ENCODE measurements at regions not wholly inside any gene's neighbourhood (a gene's known extent, or its start where the extent isn't known, plus 50 kb on each side); places are given as distances from the start of the nearest gene placed in this dataset.

GRCh38 chr2:239776436-239777005 is 248.6 kb downstream of the NDUFA10 start:
- no peak for DNase-seq

DNA sequence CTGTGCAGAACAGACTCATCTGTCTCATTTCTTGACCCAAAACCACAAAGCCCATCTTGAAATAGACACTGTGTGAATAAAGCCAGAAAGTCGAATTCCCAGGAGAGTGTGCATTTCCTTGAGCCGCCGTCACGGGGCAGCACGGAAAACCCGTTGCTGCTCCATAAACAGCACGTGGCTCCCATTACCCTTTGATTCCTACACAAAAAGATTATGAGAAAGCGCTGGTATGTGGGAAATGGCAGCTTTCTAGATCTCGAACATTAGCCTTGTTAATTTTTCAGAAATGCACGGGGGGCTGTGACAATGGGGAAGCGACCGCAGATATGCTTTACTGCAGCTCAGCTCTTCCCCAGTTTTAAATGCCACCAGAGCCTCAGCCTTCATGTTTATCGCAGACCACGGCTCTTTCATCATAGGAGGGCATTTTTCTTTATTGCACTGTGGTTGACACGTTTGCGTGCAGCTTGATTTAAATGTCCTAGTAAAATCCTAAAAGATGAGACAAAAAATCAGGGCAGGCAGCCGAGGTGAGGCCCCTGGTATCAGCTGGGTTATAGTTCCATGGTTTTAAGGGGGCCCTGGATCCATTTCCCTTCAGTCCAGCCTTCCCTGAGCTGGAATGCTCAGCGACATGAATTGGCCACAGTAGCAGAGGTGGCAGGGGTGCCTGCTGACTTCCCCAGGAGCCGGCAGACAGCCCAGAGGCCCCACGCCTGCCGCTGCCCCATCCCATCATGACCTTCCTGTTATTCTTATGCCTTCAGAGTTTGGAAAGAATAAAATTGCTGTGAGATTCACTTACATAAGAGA is 249.3 kb downstream of the NDUFA10 start:
- DNase-seq: no peak

GRCh38 chr2:239774933-239775622 is 250.1 kb downstream of the NDUFA10 start:
- DNase-seq: no peak

DNA sequence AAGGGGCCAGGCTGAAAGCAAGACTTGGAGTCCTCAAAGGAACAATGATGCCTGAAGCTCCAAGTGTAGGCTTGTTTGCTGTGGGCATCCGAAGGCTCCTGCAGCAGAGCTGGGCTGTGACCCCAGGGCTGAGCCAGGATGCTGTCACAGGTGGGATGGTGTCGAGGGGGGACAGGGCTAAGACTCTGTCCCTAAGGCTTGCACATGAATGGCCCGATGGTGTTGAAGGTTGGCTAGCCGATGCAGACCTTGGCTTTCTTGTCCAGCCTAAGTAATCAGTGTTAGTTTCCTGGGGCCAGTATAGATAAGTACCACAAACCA is 251.0 kb downstream of the NDUFA10 start:
- DNase-seq: no peak

DNA sequence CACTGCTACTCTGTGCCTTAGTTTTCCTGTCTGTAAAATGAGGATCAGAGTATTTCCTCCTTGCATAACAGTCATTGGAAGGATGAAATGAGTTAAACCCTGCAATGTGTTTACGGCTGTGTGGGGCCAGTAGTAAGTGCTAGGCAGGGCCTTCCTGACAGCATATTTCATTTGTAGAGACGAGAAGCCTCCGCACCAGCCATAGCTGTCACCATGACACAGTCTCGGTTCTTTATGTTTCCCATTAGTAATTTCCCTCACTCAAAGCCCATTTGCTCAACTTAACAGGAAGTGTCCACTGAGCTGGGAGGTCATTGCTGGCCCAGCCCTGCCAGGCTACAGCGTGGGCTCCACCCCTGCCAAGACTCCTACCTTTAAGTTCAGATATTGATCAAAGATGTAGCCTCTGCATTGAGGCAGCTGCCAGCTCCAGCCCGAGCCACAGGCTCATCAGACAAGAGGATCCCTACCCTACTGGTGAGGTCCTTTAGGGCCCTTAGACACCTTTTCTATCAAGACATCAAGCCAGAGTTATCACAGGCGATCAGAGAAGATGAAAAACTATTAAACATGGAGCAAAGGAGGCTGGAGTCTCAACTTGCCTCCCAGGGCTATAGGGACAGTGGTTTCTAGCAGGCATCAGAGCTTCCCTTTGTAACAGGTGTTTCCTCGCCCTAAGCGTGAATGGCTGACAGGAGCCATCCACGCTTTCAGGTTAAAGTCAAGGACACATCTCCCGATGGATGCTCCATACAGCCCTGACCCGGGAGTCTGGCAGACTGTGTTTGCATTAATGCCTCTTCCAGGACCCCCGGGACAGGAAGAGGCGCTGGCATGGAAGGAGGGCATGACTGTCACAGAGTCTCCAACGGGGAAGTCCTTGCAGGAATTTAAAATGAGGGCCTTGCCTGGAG is 251.7 kb downstream of the NDUFA10 start:
- DNase-seq: no peak

GRCh38 chr2:239772721-239773120 is 252.4 kb downstream of the NDUFA10 start:
- no peak for DNase-seq

GRCh38 chr2:239770246-239770639 is 254.9 kb downstream of the NDUFA10 start:
- no peak for DNase-seq

DNA sequence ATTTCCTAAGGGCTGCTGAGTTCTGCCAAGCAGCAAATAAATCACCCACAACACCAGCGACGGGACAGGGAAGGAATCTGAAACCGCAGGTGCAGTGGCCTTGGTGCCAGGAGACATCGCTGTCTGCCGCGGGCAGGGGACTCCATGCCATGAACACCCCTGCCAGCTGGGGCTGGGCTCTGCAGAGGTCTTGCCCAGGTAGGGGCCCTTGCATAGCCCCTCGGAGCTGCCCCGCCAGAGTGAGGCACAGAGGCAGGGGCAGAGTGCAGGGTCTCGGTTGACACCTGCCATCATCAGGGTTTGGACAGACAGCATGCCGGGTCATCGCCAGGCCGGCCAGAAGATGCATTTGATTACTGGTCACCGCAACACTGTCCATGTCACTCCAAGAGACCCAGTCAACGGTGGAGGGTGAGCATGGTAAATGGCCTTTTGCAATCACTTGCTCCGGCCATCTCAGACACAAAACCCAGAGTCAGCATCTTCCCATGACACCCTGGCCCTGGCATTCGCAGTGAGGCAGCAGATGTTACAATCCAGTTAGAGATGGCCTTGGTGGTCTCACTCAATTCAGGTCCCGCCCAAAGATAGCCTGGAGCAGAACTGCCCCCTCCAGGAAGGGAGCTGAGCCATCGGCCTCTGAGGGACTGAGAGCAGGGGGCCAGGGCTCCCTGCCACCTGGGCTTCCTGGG is 255.4 kb downstream of the NDUFA10 start:
- peak; percentile 34 for DNase-seq

DNA sequence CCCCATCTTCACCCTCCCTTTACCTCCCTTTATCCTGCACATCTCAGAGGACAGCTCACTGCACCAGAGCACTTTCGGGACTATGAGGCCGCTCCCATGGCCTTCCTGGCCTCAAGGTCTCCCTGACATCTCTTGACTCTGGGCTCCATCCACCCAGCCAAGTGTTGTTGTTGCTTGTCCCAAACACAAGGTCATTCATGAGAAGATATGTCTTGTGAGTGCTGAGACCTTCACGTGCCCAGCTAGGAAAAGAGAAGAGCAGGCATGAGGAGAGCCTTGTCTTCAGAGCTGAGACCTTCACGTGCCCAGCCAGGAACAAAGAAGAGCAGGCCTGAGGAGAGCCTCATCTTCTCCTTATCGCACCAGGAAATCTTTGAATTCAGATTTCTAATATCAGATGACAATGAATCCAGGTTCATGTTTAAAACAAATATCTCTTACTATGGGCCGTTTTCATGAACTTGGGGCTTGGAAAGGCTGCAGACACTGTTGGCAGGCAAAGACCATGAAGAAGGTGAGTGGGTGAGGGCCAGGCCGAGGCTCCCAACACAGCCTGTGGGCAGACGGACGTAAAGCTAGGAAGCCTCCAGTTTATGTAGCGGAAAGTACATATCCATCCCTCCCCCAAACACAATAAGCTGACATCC is 256.1 kb downstream of the NDUFA10 start:
- DNase-seq: no peak

DNA sequence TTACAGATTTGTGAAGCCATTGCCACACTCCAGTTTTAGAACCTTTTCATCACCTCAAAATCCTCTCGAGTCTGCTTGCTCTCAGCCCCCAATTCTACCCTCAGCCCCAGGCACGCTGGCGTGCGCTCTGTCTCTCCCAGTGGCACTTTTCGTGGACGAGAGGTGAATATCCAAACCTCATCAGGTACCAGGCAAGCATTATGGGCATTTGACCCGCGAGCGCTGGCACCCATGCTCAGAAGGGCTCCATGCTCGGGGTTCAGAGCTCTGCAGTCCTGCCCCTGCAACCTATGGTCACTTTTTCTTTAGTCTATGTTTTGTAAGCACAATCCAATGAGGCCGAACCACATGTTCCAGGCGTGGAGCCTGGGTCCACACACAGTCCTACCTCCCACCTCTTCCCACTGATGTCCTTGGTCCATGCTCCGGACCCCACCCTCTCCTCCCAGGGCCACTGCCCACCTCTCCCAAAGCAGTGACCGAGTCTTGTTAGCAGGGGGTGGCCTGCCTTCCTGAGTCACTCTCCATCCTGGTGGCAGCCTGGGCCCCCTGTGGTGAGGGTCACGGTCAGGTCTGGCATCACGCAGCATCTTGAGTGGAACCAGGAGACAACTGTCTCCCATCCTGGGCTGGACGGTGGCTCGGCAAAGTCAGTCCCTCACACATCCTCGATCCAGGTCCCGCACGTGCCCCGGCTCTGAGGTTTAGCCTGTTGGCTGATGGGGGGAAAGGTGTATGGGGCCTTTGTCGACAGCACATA is 256.9 kb downstream of the NDUFA10 start:
- DNase-seq: no peak

DNA sequence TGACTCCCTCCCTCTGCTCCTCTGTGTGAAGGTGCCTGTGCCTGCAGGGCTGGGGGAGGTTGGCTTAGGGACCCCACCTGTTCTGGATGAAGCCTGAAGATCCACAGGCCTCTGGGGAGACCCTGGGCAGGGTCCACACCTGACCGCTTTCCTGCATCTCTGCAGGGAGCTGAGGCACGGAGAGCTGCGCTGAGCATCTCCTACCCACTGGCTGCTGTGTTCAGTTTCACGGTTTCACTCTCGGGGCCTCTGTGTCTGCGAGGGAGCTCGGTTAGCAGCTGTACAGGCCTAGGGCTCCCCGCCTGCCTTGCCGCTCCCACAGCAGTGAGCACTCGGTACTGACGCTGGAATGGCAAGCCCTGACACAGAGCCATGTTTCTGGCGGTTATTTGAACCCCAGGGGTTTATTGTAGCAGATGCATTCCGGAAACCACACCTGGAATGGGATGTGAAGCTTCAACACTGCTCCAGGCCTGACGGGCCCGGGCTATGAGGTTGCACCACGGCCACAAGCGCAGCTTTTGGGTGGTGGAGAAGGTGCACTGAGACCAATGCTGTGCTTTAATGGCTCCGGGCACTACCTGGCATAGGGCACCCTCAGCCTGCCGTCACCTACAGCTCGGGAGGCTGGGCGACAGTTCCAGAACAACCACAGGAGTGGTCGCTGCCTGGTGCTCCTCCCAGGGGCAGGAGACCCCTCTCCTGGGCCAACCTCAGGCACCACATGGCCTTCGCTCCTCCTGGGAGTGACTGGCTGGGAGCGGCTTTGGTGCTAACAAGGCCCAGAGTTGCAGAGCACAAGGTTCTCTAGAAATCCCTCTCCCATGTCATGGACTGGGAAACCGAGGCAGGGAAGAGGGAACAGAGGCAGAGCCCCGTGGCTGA is 257.9 kb downstream of the NDUFA10 start:
- no peak for DNase-seq

- DNase-seq: no peak
These were observed 259.2 kb downstream of the NDUFA10 start for GRCh38 chr2:239765911-239766310.

- DNase-seq: no peak
These were observed 259.9 kb downstream of the NDUFA10 start for GRCh38 chr2:239765076-239765845.

GRCh38 chr2:239763433-239764097 is 261.6 kb downstream of the NDUFA10 start:
- no peak for DNase-seq

- DNase-seq: no peak
These were observed 262.4 kb downstream of the NDUFA10 start for GRCh38 chr2:239762655-239763269.

DNA sequence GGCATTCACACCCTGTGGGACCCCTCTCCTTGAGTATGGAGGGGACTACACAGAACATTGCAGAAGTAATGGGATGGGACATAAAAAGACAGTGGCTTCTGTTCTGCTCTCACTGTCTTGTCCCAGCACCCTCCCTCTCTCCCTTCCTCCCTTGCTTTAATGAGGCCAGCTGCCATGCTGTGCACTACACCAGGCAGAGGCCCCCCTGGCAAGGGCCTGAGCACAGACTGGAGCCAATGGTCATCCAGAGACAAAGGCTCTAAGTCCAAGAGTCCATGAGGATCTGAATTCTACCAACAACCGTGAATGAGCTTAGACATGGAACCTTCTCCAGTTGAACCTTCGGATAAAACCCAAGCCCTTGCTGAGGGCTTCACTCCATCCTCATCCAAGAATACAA is 263.0 kb downstream of the NDUFA10 start:
- no peak for DNase-seq

DNA sequence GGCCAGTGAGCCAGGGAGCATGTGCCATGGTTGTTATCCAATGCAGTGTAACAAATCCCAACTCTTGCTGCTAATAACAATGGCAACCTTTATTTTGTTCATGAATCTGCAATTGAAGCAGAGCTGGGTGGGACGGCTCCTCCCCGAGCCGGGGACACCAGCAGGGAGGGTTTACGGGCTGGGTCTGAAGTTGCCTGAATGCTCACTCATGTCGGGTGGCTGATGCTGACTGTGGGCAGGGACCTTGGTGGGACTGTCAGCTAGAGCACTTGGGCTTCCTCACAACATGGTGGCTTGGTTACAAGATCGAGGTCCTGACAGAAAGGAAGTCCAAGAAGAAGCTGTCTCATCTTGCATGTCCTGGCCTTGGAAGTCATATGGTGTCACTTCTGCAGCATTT is 264.5 kb downstream of the NDUFA10 start:
- no peak for DNase-seq

DNA sequence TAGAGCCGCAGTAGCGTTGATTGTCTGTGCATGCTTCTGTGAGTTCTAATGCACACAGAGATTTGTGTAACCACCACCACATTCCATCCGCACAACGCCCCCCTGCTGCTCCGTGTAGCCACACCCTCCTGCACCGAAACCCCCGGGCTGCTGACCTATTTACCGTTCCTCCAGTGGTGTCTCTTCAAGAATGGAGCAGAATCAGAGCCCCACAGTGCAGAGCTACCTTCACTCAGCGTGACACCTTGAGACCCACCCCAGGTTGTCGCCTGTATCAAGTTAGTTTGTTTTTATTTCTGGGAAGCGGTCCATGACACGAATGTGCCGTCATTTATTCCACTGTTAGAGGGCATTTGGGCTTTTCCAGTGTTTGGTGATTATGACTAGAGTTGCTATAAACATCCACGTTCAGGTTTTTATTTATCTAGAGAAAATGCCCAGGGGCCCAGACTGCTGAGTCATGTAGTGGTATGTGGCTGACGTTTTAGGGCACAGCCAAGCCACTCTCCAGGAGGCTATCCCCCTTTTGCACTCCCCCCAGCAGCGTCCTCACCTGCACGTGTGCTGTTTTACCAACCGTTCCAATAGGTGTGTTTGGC is 266.8 kb downstream of the NDUFA10 start:
- peak; percentile 20 for DNase-seq

Measured in hematopoietic multipotent progenitor cell treated with erythropoietin and hydrocortisone succinate and interleukin-3 and kit ligand, for 4 days (in vitro differentiated cells).